ENCODE measurements at regions not wholly inside any gene's neighbourhood (a gene's known extent, or its start where the extent isn't known, plus 50 kb on each side); places are given as distances from the start of the nearest gene placed in this dataset.
"Not testable (repeated sequence)": the region's sequence is repeated elsewhere in the genome, so short reads cannot be mapped to it uniquely, and the experiment has no call there.

DNA sequence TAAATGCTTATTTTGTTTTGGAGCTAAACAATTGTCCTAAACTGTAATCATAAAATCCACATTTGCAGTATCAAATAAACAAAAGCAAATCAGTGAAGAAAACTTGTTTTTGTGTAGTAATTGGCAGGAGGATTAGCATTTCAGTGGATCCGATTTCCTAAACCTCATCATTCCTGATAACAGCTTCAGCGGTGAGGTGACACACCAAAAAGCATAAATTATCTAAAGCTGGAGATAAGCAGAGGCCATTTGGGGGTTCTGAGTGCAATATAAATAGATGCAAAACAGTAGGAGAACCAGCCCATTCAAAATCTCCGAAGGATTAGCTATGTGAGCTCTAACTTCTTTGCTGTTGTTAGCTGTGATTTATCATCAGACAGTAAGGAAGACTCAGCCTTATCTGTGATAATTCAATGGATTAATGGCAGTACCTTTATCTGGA is 235.8 kb downstream of the EPHA7 start:
- no peak for ATAC-seq

DNA sequence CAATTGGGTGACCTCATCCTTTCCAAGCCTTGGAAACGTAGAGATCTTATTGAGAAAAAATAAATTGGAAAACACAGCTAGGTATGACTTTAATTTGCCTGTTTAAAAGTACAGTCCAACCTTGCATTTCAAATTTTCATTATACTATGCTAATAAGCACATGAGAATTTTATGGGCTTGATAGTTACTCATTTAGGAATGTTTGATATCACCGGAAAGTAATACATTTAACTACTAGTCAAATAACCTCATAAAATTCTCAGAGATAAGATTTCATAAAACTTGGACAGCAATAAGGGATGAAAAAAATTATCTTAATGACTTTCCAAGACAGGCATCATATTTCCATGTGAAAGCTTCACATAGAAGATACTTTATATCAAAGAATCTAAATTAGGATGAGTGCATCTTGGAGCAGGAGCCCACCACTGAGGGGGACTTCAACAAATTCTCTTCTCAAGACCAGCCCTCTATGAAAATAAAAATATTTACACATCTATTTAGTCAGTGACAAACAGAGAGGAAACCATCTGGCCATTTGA is 236.3 kb downstream of the EPHA7 start:
- no peak for ATAC-seq

DNA sequence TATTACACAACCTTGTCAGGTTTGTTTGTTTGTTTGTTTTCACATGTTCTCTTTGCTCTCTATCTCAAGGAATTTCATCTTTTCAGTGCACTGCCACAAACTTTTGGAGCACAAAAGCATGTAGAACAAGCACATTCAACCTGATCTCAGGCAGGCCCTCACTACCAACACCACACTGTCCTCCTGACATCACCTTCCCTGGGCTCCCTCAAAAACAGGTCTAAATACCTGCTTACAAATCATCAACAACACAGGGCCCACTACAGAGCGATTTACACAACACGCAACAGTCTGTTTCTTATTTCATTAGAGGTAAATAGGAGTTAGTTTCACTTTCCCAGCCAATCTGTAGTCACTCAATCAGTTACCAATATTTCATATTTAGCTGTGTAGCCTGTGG is 241.4 kb downstream of the EPHA7 start:
- no peak for ATAC-seq

DNA sequence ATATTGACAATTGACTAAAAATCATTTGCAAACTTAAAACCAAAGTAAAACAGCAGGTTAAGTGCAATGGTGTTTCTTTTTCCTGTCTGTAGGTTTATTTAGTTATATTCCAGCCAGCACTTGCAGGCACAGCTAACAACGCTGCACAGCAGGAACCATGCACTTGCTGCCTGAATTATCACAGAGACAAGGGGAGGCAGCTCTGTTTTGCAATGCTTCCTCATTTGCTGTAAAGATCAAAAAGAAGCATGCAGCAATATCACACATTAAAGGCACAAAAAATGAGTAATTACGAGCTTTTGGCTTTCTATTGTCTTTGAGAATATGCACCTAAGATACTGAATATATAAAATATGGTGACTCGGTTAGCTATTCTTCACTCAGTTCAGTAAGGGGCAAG is 241.9 kb downstream of the EPHA7 start:
- ATAC-seq, result no peak

DNA sequence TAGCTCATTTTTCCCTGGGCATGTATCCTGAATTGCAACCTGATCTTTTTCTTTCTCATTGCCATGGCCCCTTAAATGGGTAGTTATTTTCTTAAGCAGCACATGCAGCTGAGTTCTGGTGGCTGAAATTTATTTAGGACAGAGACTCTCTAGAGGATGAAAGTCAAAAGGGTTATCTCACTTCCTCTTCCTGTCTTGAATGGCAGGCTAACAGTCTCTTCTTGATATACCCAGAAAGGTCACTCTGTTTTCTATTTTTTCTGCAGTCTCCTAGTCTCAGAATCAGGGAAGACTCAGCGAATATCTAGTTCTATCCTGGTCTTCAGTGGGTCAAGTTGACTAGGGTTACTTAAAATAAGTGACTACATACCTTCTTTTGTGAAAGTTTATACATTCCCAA is 243.3 kb downstream of the EPHA7 start:
- no peak for ATAC-seq

DNA sequence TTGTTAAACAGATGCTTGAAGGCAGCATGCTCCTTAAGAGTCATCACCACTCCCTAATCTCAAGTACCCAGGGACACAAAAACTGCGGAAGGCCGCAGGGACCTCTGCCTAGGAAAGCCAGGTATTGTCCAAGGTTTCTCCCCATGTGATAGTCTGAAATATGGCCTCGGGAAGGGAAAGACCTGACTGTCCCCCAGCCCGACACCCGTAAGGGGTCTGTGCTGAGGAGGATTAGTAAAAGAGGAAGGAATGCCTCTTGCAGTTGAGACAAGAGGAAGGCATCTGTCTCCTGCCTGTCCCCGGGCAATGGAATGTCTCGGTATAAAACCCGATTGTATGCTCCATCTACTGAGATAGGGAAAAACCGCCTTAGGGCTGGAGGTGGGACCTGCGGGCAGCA is 245.8 kb downstream of the EPHA7 start:
- ATAC-seq, result not testable (repeated sequence)

DNA sequence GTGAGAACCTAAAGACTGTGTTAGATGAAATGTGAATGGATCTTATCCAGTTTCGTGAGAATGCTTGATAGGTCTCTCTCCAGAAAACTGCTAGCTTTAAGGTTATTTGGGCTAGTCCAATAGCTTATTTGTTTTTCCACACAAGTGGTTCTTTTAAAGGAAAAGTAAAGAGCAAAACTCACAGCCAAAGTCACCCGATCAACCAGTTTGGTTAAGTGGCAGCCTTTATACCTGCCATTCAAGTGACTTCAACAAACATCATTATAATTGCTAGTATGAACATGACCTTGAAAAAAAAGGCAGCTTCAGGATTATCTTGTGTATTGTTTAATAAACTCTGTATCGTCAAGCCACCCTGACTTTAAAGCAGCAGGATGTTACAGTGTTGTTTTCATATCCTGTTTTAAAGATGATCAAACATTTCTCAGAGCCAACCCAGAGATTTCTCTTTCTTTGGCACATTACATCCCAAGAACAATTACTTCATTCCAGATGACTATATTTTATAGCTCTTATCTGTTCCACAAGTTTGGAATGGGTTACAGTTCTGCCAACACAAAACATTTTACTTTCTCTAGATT is 253.4 kb downstream of the EPHA7 start:
- ATAC-seq, result no peak

DNA sequence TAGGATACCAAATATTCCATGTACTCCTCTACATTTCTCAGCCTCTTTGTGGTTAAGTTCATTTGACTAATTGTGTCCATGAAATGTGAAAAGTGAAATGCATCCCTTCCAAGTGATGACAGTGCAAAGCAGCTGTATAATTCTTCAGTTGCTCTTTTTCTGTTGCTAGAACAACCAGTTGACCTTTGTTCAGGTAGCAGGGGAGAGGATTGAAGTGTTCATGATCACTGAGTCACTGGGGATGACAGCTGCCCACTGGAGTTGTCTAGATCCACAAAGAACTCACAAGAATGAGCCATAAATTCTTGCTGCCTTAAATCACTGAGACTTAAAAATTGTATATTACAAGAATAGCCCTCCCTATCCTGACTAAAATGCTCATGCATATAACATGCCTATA is 254.6 kb downstream of the EPHA7 start:
- ATAC-seq, result no peak

DNA sequence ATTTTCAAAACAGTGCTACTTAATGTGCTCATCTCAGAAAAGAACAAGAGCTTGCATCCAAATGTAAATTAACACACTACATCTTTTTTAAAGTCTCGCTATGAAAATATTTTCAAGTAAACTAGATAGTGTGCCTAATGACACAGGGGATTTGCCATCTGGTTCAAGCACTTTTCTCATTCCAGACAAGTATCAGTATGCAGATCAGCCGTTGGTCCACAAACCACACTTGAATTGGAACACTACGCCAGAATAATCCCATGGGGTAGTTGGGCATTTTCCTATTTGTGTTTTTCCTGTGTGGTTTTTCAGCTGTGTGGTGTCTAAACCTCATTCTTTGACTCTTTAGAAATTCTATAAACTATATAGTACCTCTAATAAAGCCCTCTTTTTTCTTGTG is 256.2 kb downstream of the EPHA7 start:
- ATAC-seq, result no peak

DNA sequence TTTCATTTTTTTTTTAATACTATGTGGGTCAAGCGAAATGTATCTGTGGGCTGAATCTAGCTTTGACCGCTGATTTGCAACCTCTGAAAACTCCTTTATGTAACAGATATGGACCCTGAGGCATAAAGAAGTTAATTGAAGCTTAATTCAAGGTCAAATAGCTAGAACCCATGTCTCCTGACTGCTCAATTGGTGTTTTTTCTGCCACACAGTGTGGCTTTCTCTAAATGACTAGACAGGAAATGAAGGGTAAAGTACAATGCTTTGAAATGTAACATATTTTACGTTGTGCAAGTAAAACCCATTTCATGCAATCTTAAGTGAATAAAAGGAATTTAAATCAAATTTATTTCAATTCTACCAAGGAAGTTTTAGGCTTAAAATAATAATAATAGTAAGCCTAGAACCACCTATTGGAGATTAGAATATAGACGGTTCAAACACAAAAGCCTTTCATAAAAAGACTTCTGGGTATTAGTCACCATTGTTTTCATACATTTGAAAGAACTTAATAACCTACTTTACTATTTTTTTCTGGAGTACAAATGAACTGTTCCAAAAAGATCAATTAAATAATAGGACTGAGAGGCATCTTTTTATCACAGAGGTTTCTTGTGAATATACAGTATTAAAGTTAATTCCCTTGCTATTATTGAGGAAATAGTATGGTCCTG is 279.8 kb downstream of the EPHA7 start:
- no peak for ATAC-seq

DNA sequence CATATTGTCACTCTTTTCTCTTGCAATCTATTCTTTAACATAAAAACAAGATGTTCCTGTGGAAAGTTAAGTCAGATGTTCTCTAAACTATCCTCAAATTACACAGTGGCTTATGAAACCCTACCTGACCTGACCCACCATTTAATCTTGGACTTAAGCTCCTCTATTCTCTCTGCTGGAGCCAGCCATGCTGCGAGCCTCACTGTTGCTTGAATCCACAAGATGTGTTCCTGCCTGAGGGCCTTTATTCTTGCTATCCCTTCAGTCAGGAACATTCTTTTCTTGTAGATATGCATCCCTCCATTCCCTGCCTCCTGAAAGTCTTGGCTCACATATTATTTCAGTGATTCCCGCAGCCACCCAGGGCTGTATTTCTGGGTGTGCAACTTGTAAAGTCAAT is 283.2 kb downstream of the EPHA7 start:
- ATAC-seq, result no peak

DNA sequence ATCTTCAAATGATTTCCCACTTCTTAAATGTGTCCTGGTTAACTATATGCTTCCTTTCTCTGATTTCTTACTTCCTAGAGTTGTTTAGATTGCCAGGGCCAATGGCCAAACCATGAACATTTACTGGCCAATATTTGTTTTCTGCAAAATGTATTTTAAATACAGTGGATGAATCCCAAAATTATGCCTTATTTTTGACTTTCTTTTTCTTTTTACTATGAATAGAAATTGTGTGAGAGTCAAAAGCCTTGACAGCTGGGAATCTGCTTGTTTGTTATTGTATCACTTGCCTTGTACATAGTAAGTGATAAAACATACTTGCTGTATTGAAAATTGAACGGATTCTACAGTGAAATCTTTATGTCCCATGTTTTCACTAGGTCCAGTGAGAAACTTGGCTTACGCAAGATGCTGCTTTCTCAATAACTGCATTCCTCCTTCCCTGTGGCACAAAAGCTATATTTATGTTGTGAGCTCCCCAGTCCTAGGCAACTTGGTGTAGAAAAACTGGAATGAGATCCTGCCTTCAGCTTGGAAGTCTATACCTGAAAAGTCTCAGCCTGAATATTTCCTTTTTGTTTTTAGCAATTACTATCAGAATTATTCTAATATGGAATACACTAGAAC is 295.2 kb downstream of the EPHA7 start:
- no peak for ATAC-seq

DNA sequence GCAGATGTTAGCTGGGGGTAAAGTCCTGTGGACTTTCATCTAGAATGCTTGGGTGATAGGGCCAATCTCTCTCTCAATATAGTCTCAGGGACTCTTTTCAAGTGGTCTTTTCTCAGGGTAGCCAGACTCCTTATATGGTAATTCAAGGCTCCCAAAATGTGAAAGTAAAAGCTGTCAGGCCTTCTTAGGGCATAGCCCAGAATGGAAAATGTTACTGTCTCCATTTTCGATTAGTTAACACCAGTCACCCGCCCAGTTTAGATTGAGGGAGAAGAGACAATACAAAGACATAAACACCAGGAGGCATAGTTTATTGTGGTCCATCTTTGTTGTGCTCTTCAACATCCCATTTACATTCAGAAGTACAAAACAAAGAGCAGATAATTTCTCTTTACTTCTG is 295.8 kb downstream of the EPHA7 start:
- ATAC-seq, result no peak

DNA sequence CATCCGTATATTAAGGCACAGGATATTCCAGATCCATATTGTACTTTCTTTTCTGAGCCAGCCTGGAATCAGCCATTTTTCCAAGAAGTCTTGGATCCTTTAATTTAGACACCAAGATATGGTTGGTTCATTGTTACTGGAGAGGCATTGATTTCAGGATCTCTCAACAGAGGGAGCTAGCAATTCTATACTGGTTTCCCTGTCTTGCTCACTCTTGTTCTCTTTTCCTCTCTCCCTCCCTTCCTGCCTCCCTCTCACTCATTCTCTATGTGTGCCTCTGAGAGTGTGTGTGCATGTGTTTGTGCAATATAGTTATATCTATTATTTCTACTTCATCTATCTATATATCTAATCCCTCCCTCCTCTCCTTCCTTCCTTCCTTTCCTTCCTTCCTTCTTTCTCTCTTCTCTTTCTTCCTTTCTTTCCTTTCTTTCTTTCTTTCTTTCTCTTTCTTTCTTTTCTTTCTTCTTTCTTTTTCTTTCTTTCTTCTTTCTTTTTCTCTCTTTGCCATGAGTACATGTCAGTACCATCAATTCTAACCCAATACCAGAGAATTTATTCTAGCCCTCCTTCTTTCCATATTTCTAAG is 299.1 kb downstream of the EPHA7 start:
- ATAC-seq, result no peak

DNA sequence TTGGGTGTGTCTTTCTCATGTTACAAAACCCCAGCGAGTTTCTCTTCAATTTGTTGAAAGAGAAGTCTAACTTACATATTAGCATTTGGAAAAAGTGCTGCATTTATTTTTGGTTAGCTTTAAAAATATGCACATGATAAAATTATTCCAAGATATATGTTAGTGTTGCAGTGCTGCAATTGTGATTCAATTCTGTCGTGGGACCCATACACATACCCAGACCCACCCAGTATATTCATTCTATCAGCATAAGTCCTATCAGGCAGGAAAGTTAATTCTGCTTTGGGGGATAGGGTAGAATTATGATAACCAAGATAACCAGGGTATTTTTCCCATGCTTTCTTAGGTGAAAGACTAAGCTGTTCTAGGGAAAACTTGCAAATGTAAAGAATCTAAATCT is 313.5 kb downstream of the EPHA7 start:
- no peak for ATAC-seq

DNA sequence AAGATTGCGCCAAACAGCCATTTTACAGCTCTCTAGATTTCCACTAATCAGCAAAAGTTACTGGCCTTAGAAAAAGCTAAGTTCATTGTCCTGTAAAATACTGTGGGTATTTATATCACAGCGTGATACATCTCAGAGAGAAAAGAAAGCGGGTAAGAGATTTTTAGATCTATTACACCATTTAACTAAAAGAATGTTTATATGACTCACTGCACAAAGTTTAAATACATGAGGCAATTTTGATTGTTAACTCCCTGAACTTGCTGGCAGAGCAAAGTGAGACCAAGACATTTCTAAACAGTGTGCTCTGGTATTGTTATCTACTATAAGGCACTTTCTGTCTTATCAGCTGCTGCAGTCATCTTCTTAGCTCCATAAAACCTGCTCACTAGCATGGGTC is 314.3 kb downstream of the EPHA7 start:
- ATAC-seq, result no peak

DNA sequence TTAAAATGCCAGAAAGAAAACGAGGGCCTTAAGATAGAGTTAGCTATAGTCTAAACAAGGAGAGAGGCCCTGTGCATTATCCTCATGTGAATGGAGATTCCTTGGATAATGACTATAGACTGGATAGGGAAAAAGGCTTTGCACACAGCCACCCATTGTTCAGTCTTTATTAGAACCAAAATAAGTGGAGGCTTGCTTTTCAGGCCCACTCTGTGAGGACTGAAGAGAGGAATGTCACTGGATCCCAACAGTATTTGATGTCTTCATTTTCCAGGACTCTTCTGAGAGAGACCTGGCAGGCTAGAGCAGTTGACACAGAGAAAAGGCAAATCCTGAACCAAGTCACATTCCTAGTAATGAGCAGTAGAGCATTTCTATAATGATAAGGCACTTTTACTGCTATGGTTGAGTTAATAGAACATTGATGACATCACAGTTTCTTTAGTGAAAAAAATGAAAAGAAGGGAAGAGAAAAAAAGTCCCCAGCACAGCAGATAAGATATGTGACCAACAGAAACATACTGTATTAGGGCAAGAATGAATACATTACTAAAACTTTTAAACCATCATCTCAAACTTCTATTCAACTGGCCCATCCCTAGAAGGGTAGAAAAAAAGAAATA is 315.1 kb downstream of the EPHA7 start:
- no peak for ATAC-seq

DNA sequence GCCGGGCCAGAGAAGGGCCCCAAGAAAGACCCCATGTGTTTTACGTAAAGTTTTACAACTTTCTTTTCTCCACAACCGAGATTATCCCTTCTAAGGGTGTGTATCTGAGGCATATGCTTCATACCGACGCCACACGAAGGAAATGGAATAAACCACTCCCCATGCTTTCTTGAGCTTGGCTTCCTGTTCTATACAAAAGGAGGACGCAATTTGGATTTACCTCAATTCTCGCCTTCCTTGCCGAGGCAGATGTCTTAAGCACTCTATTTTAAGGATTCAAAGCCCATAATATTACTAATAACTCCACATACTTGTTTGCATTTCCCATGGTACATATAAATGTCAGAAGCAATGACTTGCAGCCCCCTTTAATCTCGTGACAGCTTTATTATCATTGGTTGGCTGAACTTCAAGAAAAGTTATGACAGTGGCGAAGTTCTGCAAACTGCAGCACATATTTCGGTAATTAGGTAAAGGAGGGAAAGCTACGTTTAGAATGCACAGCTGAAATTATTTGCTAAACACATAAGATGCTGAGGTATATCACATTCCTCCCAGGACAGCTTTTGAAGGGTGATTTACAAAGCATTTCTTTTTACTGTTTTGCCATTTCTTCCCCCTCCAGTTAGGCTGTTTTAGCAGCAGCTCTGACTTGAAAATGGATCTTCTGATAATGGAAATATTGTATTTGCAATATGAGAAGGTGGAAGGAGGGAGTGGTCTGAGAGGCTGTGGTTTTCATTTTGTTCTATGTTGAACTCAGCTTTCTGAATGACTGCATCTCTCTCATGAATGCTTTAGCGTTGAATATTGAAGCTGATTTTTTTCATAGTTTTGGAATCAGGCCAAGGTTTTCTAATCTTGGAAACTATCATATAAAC is 330.5 kb downstream of the EPHA7 start:
- ATAC-seq, result no peak

DNA sequence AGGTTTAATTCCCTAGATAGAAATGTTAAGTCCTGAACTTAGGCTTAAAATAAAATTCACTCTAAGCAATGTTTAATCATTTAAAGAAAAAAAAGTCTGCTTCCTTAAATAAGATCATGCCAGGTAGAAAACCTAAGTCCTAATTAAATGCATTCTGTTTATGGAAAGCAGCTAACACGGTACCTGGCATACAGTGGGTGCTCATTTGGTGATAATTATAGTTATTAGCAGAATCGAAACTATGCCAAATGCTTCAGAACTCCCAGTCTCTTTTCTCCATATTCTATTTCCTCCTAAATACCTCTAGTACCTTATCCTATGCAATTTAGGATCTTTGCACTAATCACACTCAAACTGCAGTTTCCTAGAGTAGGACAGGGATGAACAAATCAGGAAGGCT is 331.8 kb downstream of the EPHA7 start:
- no peak for ATAC-seq

DNA sequence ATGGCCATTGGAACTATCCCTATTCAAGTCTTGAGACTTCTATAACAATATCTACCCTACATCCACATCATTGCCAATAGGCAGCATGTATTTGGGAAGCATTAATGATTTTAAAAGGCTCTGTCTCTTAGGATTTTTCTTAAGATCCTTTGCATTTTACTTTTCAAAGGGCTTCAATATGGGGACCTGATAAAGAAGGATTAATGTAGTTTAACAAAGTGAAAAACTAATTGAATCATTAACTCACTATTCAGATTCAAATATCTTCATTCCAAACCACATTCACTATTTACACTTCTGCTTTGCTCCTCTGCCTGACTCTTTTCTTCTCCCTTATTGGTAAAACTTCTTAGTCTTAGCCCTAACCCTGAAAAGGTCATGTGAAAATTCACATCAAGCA is 333.0 kb downstream of the EPHA7 start:
- ATAC-seq, result no peak

DNA sequence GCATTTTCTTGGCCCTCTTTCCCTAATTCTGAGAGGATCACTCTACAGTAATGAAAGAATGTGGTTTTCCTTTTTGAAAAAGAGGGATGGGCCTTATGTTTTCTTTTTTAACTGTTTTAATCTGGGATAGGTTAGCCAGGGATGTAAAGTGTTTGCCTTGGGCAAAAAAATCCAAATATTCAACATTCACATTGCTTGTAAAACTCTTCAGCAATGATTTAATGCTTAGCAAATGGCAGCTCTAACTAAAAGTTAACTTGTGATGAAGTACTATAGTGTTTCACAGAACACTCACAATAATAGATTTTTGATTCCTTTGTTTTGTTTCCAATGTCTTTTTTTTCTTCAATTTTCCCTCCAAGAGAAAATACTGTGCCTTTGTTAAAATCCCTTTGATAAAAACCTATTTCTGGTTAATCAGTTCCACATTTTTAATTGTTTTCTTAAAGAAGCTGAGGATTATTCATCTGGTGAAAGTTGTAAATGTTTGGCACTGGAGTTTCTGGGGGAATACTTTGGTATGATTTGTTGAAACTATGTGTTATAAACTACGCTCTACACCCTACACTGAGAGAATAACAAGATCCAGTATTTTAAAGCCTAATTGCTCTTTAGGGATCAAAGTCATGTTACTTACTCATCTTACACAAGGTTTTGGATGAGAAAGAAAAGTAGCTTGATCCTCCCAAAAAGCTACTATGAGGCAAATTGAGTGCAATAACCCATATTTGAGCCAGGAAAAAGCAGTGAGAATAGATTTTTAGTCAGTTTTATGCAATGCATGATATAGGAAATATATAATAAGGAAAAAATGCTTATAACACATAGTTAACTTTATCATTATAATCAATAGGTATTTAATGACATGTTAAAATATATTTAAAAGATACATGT is 335.8 kb downstream of the EPHA7 start:
- no peak for ATAC-seq
